ENCODE measurements at regions not wholly inside any gene's neighbourhood (a gene's known extent, or its start where the extent isn't known, plus 50 kb on each side); places are given as distances from the start of the nearest gene placed in this dataset.
"Not testable (repeated sequence)": the region's sequence is repeated elsewhere in the genome, so short reads cannot be mapped to it uniquely, and the experiment has no call there.

DNA sequence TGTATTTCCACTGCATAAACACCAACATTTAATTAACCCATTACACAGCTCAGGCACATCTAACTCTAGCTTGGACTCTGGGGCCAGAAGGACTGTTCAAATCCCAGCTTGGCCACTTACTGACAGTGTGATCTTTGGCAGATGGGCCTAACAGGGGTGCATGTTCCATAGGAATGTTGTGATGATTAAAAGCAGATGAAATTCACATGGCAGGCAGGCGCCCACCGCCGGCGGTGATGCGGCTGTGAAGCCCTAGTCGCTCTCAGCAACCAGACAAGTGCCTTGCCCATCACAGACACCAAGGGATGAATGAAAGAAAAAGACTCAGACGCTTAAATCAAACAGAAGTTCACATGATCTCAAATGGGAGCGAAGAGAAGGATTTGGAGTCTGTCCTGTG lies 84.6 kb upstream of the WSB1 start:
- TF ChIP-seq, protein P1, sequence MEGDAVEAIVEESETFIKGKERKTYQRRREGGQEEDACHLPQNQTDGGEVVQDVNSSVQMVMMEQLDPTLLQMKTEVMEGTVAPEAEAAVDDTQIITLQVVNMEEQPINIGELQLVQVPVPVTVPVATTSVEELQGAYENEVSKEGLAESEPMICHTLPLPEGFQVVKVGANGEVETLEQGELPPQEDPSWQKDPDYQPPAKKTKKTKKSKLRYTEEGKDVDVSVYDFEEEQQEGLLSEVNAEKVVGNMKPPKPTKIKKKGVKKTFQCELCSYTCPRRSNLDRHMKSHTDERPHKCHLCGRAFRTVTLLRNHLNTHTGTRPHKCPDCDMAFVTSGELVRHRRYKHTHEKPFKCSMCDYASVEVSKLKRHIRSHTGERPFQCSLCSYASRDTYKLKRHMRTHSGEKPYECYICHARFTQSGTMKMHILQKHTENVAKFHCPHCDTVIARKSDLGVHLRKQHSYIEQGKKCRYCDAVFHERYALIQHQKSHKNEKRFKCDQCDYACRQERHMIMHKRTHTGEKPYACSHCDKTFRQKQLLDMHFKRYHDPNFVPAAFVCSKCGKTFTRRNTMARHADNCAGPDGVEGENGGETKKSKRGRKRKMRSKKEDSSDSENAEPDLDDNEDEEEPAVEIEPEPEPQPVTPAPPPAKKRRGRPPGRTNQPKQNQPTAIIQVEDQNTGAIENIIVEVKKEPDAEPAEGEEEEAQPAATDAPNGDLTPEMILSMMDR (IDR thresholded peaks at IDR 0.05; ENCODE audit: insufficient read depth, low read length, missing control alignments) = no peak
- no peak for DNase-seq (ENCODE audit: low read depth, low spot score)
- ChIA-PET CTCF (no interaction called here), POLR2A (no interaction called here)
- H3K4me3 ChIP-seq (ENCODE audit: low read depth, low read length) = no peak overlapping the region

DNA sequence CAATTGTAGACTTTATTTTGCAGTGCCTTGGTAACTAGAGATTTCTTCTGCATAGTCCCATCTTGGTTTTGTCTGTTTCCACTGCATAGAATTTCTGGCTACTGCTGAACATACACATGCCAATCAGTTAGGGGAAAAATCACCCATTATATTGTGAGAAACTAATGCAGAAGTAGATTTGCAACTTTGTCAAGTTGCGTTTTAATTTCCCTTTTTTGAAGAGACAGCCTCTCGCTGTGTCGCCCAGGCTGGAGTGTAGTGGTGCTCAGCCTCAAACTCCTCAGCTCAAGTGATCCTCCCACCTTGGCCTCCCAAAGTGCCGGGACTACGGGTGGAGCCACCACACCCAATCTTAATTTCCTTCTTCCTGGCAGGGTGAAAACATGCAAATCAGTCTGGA lies 83.1 kb upstream of the WSB1 start:
- DNase-seq (ENCODE audit: low read depth, low spot score); POLR2A ChIA-PET; H3K4me3 ChIP-seq (ENCODE audit: low read depth, low read length); CTCF ChIA-PET: not testable (repeated sequence)

DNA sequence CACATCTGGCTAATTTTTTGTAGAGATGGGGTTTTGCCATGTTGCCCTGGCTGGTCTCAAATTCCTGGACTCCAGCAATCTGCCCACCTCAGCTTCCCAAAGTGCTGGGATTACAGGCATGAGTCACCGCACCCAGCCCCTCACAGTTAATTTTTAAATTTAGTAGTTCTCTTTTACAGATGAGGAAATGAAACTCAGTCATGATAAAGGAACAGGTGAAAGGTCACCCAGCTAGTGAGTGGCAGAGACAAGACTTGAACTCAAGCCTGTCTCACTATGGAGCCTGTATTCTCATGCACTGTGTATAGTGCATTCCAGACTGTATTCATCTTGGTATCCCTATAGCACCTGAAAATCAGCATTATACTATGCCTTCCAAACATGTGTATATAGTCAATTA lies 77.1 kb upstream of the WSB1 start:
- POLR2A ChIA-PET = no interaction called here
- no peak overlapping the region for H3K4me3 ChIP-seq (ENCODE audit: low read depth, low read length)
- CTCF ChIA-PET = interaction anchor here (1.5 kb wide), 1 partner anchor 10 kb away, joined by 4 read pairs; no protein-coding TSS in a partner anchor
- no peak for DNase-seq (ENCODE audit: low read depth, low spot score)
- TF ChIP-seq, protein P1 (IDR thresholded peaks at IDR 0.05; ENCODE audit: insufficient read depth, low read length, missing control alignments) = no peak

DNA sequence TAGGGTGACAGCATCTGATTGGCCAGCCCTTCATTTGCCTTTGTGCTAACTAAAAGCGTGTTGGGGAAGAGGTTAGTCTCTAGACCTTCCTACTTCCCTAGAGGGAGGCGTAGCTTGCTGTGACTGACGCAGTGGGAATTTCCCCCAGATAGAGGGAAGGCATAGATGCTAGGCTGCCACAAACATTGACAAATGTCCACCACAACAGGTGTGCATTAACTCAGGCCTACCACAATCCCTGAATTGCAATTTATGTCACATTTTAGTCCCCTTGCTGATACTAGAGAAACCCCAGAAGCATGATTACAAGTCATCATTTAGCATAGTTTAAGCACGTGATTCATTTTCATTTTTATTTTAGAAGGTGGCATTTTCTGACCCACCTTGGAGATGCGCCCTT lies 76.3 kb upstream of the WSB1 start:
- H3K4me3 ChIP-seq (ENCODE audit: low read depth, low read length) = no peak overlapping the region
- ChIA-PET POLR2A (no interaction called here), CTCF (interaction anchor here (0.7 kb wide), 1 partner anchor 29 kb away, joined by 3 read pairs; no protein-coding TSS in a partner anchor)
- TF ChIP-seq, protein P1 (IDR thresholded peaks at IDR 0.05; ENCODE audit: insufficient read depth, low read length, missing control alignments) = no peak
- DNase-seq (ENCODE audit: low read depth, low spot score) = no peak

DNA sequence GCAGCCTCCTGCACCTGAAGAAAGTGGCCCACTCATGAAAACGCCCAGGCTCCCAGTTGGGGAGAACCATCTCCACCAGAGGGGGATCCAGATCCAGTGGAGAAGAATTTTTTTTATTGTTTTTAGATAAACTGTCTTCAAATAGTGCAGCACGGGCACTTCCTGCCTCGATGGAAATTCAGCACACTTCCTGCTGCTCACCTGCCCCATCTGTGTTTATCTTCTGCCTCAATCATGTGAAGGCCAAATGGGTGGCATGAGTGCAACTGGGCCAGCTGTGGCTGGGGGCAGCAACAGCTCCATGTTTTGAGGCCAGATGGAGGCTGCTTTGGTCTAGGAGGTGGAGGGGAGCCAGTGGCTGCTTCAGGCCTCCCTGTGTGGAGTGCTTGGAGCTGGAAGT lies 75.9 kb upstream of the WSB1 start:
- CTCF ChIA-PET = interaction anchor here (1.0 kb wide), 1 partner anchor 115 kb away, joined by 3 read pairs; no protein-coding TSS in a partner anchor
- TF ChIP-seq, protein P1 (IDR thresholded peaks at IDR 0.05; ENCODE audit: insufficient read depth, low read length, missing control alignments) = no peak
- POLR2A ChIA-PET = no interaction called here
- no peak overlapping the region for H3K4me3 ChIP-seq (ENCODE audit: low read depth, low read length)
- no peak for DNase-seq (ENCODE audit: low read depth, low spot score)

DNA sequence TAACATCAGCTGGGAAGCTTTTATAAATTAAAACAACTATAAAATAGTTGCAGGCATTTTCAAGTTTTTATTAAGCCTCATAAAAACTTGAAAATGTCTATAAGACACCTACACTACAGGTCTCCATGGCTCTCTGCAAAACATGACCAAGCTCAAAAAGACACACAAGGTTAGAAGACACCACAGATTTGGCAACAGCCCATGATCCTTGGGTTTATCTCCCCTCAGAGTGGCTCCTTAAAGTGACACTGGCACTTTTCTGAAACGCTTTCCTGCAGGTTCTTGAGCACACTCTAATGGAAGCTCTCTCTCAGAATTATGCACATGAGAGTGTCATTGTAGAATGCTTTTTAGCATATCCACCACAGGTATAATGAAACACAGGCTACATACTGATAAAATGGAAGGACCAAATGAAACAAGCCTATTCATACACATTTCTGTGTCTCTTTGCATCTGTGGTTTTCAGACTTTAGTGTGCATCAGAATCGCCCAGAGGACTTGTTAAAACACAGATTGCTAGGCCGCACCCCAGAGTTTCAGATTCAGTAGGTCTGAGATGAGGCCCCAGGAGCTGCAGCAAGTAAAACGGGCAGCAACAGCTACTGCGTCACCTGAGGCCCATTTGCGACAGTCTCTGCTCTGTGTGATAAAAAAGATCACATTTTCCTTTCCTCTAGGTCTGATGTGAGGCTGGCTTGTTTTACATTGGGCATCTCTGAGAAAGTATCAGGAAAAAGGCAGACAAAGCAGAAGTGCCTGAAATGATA lies 75.0 kb upstream of the WSB1 start:
- POLR2A ChIA-PET = no interaction called here
- TF ChIP-seq, protein P1 (IDR thresholded peaks at IDR 0.05; ENCODE audit: insufficient read depth, low read length, missing control alignments) = no peak
- DNase-seq (ENCODE audit: low read depth, low spot score) = no peak

DNA sequence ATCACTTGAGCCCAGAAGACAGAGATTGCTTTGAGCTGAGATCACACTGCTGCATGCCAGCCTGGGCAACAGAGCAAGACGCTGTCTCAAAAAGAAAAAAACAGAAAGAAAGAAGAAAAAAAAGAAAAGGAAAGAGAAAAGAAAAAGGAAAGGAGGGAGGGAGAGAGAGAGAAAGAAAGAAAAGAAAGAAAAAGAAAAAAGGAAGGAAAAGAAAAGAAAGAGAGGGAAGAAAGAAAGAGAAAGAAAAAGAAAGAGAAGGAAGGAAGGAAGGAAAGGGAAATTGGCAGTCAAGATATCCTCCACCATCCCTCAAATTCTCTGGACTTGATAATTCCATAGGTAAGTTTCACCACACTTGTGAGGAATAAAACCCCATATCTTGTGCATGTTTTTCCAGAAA lies 71.4 kb upstream of the WSB1 start:
- no peak overlapping the region for H3K4me3 ChIP-seq (ENCODE audit: low read depth, low read length)
- ChIA-PET CTCF (interaction anchor here (1.2 kb wide), 1 partner anchor 381 kb away, joined by 3 read pairs; no protein-coding TSS in a partner anchor), POLR2A (no interaction called here)
- no peak for DNase-seq (ENCODE audit: low read depth, low spot score)
- TF ChIP-seq, protein P1 (IDR thresholded peaks at IDR 0.05; ENCODE audit: insufficient read depth, low read length, missing control alignments) = no peak

More for the DNA sequence above, 75.0 kb upstream of the WSB1 start:
- no peak overlapping the region for H3K4me3 ChIP-seq (ENCODE audit: low read depth, low read length)
- CTCF ChIA-PET = interaction anchor here (0.7 to 1.3 kb wide), 4 partner anchors 19 to 381 kb away, joined by 3 read pairs; no protein-coding TSS in a partner anchor

All from AG04449 (cell line).